Thoracic aorta (tissue), 2 donors: ENCODE measurements at regions not wholly inside any gene's neighbourhood (a gene's known extent, or its start where the extent isn't known, plus 50 kb on each side); places are given as distances from the start of the nearest gene placed in this dataset.

Experiments used
- ATAC-seq: fragments of 150-250 bp; one replicate; pipeline ENCODE4 v1.8.0; 2017; ENCODE audit warnings: low read depth; ENCODE audit not compliant: insufficient number of reproducible peaks, low FRiP score
- DNase-seq: peaks from one replicate; pipeline ENCODE4 v3.0.0-alpha.2; 2020; ENCODE audit warnings: low spot score
- H3K27ac ChIP-seq, 2 donors: fragments of 200-600 bp; sonication (generic); 1 replicate in 1 of 2; 2 replicates in 1 of 2; pipeline ENCODE4 v1.5.1; 2016; ENCODE audit warnings: mild to moderate bottlenecking in 2 of 2, moderate library complexity in 2 of 2
- H3K27me3 ChIP-seq: fragments of 200-600 bp; sonication (generic); replicated peaks from 2 replicates; pipeline ENCODE4 v1.6.0; 2016; ENCODE audit warnings: mild to moderate bottlenecking; ENCODE audit not compliant: insufficient read depth
- H3K36me3 ChIP-seq: fragments of 200-600 bp; sonication (generic); one replicate; pipeline ENCODE4 v1.5.1; 2016
- H3K4me1 ChIP-seq, 2 donors: fragments of 200-600 bp; sonication (generic); 1 replicate in 1 of 2; 2 replicates in 1 of 2; pipeline versions ENCODE4 v1.5.1 to v1.6.0; 2016; ENCODE audit warnings: low read depth in 2 of 2, mild to moderate bottlenecking in 1 of 2; ENCODE audit not compliant: control insufficient read depth in 1 of 2
- H3K4me3 ChIP-seq: fragments of 200-600 bp; sonication (generic); 2 replicates; pipeline ENCODE4 v1.5.1; 2016; ENCODE audit warnings: mild to moderate bottlenecking
- H3K9me3 ChIP-seq: fragments of 200-600 bp; sonication (generic); 2 replicates; pipeline ENCODE4 v1.5.1; 2016
- CTCF ChIP-seq: fragments of 200-600 bp; sonication (generic); IDR thresholded peaks from one replicate; pipeline ENCODE4 v1.5.1; 2019; ENCODE audit warnings: antibody characterized with exemption

GRCh38 chr14:101471723-101472517, 89.4 kb upstream of the DIO3 start:
- H3K27ac ChIP-seq = no peak overlapping the region
- no peak overlapping the region for H3K4me3 ChIP-seq
- no peaks in the 10 kb centered on the region for H3K27me3 ChIP-seq
- H3K9me3 ChIP-seq = no peaks in the 10 kb centered on the region
- H3K4me1 ChIP-seq = peaks cover 9 to 16% of the 10 kb centered on the region in 2 donors
- H3K36me3 ChIP-seq = no peaks in the 10 kb centered on the region
- DNase-seq (no peak), ATAC-seq (no peak)
- no peak for TF ChIP-seq CTCF

- Histone ChIP-seq H3K9me3 (no peaks in the 10 kb centered on the region), H3K4me1 (peaks cover 9 to 16% of the 10 kb centered on the region in 2 donors), H3K4me3 (no peak overlapping the region), H3K27ac (no peak overlapping the region), H3K27me3 (no peaks in the 10 kb centered on the region), H3K36me3 (no peaks in the 10 kb centered on the region)
- DNase-seq = no peak
- TF ChIP-seq CTCF = no peak
- ATAC-seq = no peak
Observed at GRCh38 chr14:101472518-101472849, 88.8 kb upstream of the DIO3 start.

- Histone ChIP-seq H3K27me3 (no peaks in the 10 kb centered on the region), H3K27ac (no peak overlapping the region), H3K9me3 (no peaks in the 10 kb centered on the region), H3K4me3 (no peak overlapping the region), H3K4me1 (peaks cover 9 to 16% of the 10 kb centered on the region in 2 donors), H3K36me3 (no peaks in the 10 kb centered on the region)
- no peak for ATAC-seq
- no peak for TF ChIP-seq CTCF
- DNase-seq = no peak
Observed at GRCh38 chr14:101473045-101473729, 88.1 kb upstream of the DIO3 start.

- no peak for ATAC-seq
- no peak overlapping the region for H3K27ac ChIP-seq
Observed at GRCh38 chr14:101473795-101474562, 87.3 kb upstream of the DIO3 start.

More at GRCh38 chr14:101473795-101474562, 87.3 kb upstream of the DIO3 start:
- Histone ChIP-seq H3K4me1 (peaks cover 9 to 16% of the 10 kb centered on the region in 2 donors), H3K9me3 (no peaks in the 10 kb centered on the region), H3K36me3 (no peaks in the 10 kb centered on the region), H3K27me3 (no peaks in the 10 kb centered on the region), H3K4me3 (no peak overlapping the region)
- DNase-seq = no peak
- no peak for TF ChIP-seq CTCF
